Caco-2 (cell line): ENCODE measurements at regions not wholly inside any gene's neighbourhood (a gene's known extent, or its start where the extent isn't known, plus 50 kb on each side); places are given as distances from the start of the nearest gene placed in this dataset.

Experiments
- BruUV-seq: library from RNA; stranded (reverse); fragments of 400-500 nt; replicated peaks from 2 replicates; lab custom pipeline; 2021; lab: Mats Ljungman, UMichigan
- CTCF ChIA-PET: fragments of 300-600 bp; sonication (Branson Sonifier 250); formaldehyde crosslinking; loops from one replicate; lab custom pipeline; 2022; ENCODE audit warnings: antibody characterized with exemption; lab: Charles Lee
- POLR2A ChIA-PET: fragments of 300-600 bp; sonication (Branson Sonifier 250); formaldehyde crosslinking; loops from one replicate; lab custom pipeline; 2022; ENCODE audit warnings: antibody characterized with exemption; lab: Charles Lee
- DNase-seq, 2 experiments: peaks; one replicate each; pipeline versions ENCODE4 v3.0.0 to v3.0.0-alpha.2; 2020 to 2022
- H3K27me3 ChIP-seq: replicated peaks from 2 replicates; pipeline ENCODE4 v1.6.0; 2011; ENCODE audit warnings: low read length; ENCODE audit not compliant: control insufficient read depth, insufficient read depth
- H3K36me3 ChIP-seq: 2 replicates; pipeline ENCODE4 v1.5.1; 2011; ENCODE audit warnings: low read length; ENCODE audit not compliant: control insufficient read depth, insufficient read depth
- H3K4me1 ChIP-seq: fragments of 250-450 bp; sonication (Bioruptor Pico); 2 replicates; pipeline ENCODE4 v1.5.1; 2020; ENCODE audit warnings: mild to moderate bottlenecking
- H3K4me3 ChIP-seq: 2 replicates; pipeline ENCODE4 v1.5.1; 2011; ENCODE audit warnings: low read depth, mild to moderate bottlenecking, control low read depth, low read length
- H3K9me3 ChIP-seq: fragments of 250-450 bp; sonication (Bioruptor Pico); 2 replicates; pipeline ENCODE4 v1.5.1; 2020; ENCODE audit warnings: mild to moderate bottlenecking, moderate library complexity
- H3K27ac Mint-ChIP-seq: one replicate; pipeline ENCODE4 v1.8.0; 2022; ENCODE audit warnings: mixed read lengths; ENCODE audit not compliant: unreplicated experiment
- H3K27me3 Mint-ChIP-seq: one replicate; pipeline ENCODE4 v1.8.0; 2022; ENCODE audit warnings: mixed read lengths; ENCODE audit not compliant: insufficient read depth, unreplicated experiment
- H3K36me3 Mint-ChIP-seq: one replicate; pipeline ENCODE4 v1.8.0; 2022; ENCODE audit warnings: mild to moderate bottlenecking, mixed read lengths; ENCODE audit not compliant: insufficient read depth, unreplicated experiment
- H3K4me1 Mint-ChIP-seq: one replicate; pipeline ENCODE4 v1.8.0; 2022; ENCODE audit warnings: low read depth, mixed read lengths; ENCODE audit not compliant: unreplicated experiment
- H3K4me3 Mint-ChIP-seq: one replicate; pipeline ENCODE4 v1.8.0; 2022; ENCODE audit warnings: mild to moderate bottlenecking, moderate library complexity, mixed read lengths; ENCODE audit not compliant: unreplicated experiment
- H3K9me3 Mint-ChIP-seq: one replicate; pipeline ENCODE4 v1.8.0; 2022; ENCODE audit warnings: mixed read lengths; ENCODE audit not compliant: unreplicated experiment
- CTCF ChIP-seq, 2 experiments: fragments of 200-600 bp in 1 of 2; IDR thresholded peaks; 1 replicate in 1 of 2; 2 replicates in 1 of 2; pipeline versions ENCODE4 v1.5.1 to v1.8.0; 2011 to 2022; ENCODE audit warnings: antibody characterized with exemption in 1 of 2, control low read depth in 1 of 2, inconsistent platforms in 1 of 2, low read depth in 1 of 2, low read length in 1 of 2, mild to moderate bottlenecking in 1 of 2, moderate library complexity in 1 of 2; ENCODE audit not compliant: insufficient read depth in 1 of 2, severe bottlenecking in 1 of 2, unreplicated experiment in 1 of 2
- intact Hi-C: fragments of 100-400 bp; cut with micrococcal nuclease; formaldehyde crosslinking; loops from one replicate; pipeline ENCODE4 v1.10.0; 2022; ENCODE audit not compliant: unreplicated experiment

- H3K36me3 ChIP-seq: no peaks in the 10 kb centered on the region
- H3K4me3 Mint-ChIP-seq: no peak overlapping the region
- no TSS peak for BruUV-seq
- ChIA-PET POLR2A (no interaction called here), CTCF (no interaction called here)
- no peaks in the 10 kb centered on the region for H3K27me3 ChIP-seq
- TF ChIP-seq CTCF (IDR thresholded peaks at IDR 0.05; ENCODE audit: insufficient read depth in 1 of 2, low read depth in 1 of 2, low read length in 1 of 2, severe bottlenecking in 1 of 2, unreplicated experiment in 1 of 2): no peak
- no peaks in the 10 kb centered on the region for H3K4me1 ChIP-seq
- no peaks in the 10 kb centered on the region for H3K9me3 ChIP-seq
- no peak for DNase-seq
- H3K27me3 Mint-ChIP-seq: peaks cover 2% of the 10 kb centered on the region
- H3K27ac Mint-ChIP-seq: no peak overlapping the region
- H3K36me3 Mint-ChIP-seq: no peaks in the 10 kb centered on the region
- intact Hi-C loops: no loop called here
- no peaks in the 10 kb centered on the region for H3K9me3 Mint-ChIP-seq
- H3K4me3 ChIP-seq: no peak overlapping the region
- no peaks in the 10 kb centered on the region for H3K4me1 Mint-ChIP-seq
These were observed 55.9 kb upstream of the GRHL3 start for GRCh38 chr1:24263211-24263610.

GRCh38 chr1:24261977-24262376, 57.2 kb upstream of the GRHL3 start:
- POLR2A ChIA-PET: no interaction called here
- H3K4me1 Mint-ChIP-seq: no peaks in the 10 kb centered on the region
- BruUV-seq: no TSS peak
- no peaks in the 10 kb centered on the region for H3K36me3 Mint-ChIP-seq
- no peak for TF ChIP-seq CTCF (IDR thresholded peaks at IDR 0.05; ENCODE audit: insufficient read depth in 1 of 2, low read depth in 1 of 2, low read length in 1 of 2, severe bottlenecking in 1 of 2, unreplicated experiment in 1 of 2)
- intact Hi-C loops: loop anchor here (1.0 kb wide), 1 partner anchor 19 kb away; no protein-coding TSS in a partner anchor
- Histone ChIP-seq H3K27me3 (no peaks in the 10 kb centered on the region), H3K4me1 (no peaks in the 10 kb centered on the region), H3K36me3 (no peaks in the 10 kb centered on the region), H3K9me3 (no peaks in the 10 kb centered on the region), H3K4me3 (no peak overlapping the region)
- H3K27me3 Mint-ChIP-seq: peaks cover 2% of the 10 kb centered on the region
- CTCF ChIA-PET: no interaction called here
- no peak overlapping the region for H3K27ac Mint-ChIP-seq
- no peaks in the 10 kb centered on the region for H3K9me3 Mint-ChIP-seq
- H3K4me3 Mint-ChIP-seq: no peak overlapping the region
- DNase-seq: no peak

GRCh38 chr1:24258735-24259424, 60.3 kb upstream of the GRHL3 start:
- no peak for TF ChIP-seq CTCF (IDR thresholded peaks at IDR 0.05; ENCODE audit: insufficient read depth in 1 of 2, low read depth in 1 of 2, low read length in 1 of 2, severe bottlenecking in 1 of 2, unreplicated experiment in 1 of 2)
- Histone ChIP-seq H3K27me3 (no peaks in the 10 kb centered on the region), H3K36me3 (no peaks in the 10 kb centered on the region), H3K9me3 (no peaks in the 10 kb centered on the region), H3K4me1 (no peaks in the 10 kb centered on the region), H3K4me3 (no peak overlapping the region)
- Mint-ChIP-seq H3K4me3 (no peak overlapping the region), H3K9me3 (no peaks in the 10 kb centered on the region), H3K4me1 (no peaks in the 10 kb centered on the region), H3K36me3 (no peaks in the 10 kb centered on the region), H3K27ac (no peak overlapping the region), H3K27me3 (peaks cover 2% of the 10 kb centered on the region)
- BruUV-seq: no TSS peak
- ChIA-PET POLR2A (no interaction called here), CTCF (no interaction called here)
- no peak for DNase-seq
- intact Hi-C loops: no loop called here
